Naive thymus-derived CD4-positive, alpha-beta T cell (primary cell): ENCODE measurements at regions not wholly inside any gene's neighbourhood (a gene's known extent, or its start where the extent isn't known, plus 50 kb on each side); places are given as distances from the start of the nearest gene placed in this dataset.

Experiments
- ATAC-seq: fragments of 150-1000 bp; cut with Tn5 transposase; 2 replicates; pipeline ENCODE4 v1.10.0; 2021; ENCODE audit warnings: mild to moderate bottlenecking, moderate library complexity
- CTCF ChIA-PET: fragments of 350-600 bp; sonication (Branson Sonifier 250); formaldehyde crosslinking; loops from one replicate; lab custom pipeline; 2021; ENCODE audit warnings: antibody characterized with exemption; lab: Charles Lee
- POLR2A ChIA-PET: fragments of 350-600 bp; sonication (Branson Sonifier 250); formaldehyde crosslinking; loops from one replicate; lab custom pipeline; 2021; ENCODE audit warnings: antibody characterized with exemption, inconsistent platforms; lab: Charles Lee
- DNase-seq, 9 donors: peaks; one replicate each; pipeline versions ENCODE4 v3.0.0 to v3.0.0-alpha.2; 2020 to 2022; ENCODE audit warnings: mixed read lengths in 1 of 9
- H3K27ac ChIP-seq: one replicate; pipeline ENCODE4 v1.7.0; 2013; ENCODE audit warnings: mild to moderate bottlenecking, low read depth, low read length, moderate library complexity
- H3K27me3 ChIP-seq, 2 donors: one replicate each; pipeline ENCODE4 v1.7.0; 2013; ENCODE audit warnings: low read length in 2 of 2, mild to moderate bottlenecking in 2 of 2, moderate library complexity in 2 of 2; ENCODE audit not compliant: control insufficient read depth in 2 of 2, insufficient read depth in 2 of 2
- H3K36me3 ChIP-seq, 3 experiments: 1 replicate in 2 of 3; 2 replicates in 1 of 3; pipeline ENCODE4 v1.7.0; 2013; ENCODE audit warnings: low read length in 3 of 3, mild to moderate bottlenecking in 3 of 3, moderate library complexity in 1 of 3; ENCODE audit not compliant: insufficient read depth in 3 of 3, control insufficient read depth in 2 of 3
- H3K4me1 ChIP-seq, 2 donors: one replicate each; pipeline ENCODE4 v1.7.0; 2013; ENCODE audit warnings: low read length in 2 of 2, mild to moderate bottlenecking in 2 of 2, moderate library complexity in 1 of 2; ENCODE audit not compliant: control insufficient read depth in 2 of 2, insufficient read depth in 2 of 2
- H3K4me3 ChIP-seq: 2 replicates; pipeline ENCODE4 v1.7.0; 2013; ENCODE audit warnings: mild to moderate bottlenecking, low read length
- H3K9me3 ChIP-seq, 3 experiments: 1 replicate in 2 of 3; 2 replicates in 1 of 3; pipeline ENCODE4 v1.7.0; 2013; ENCODE audit warnings: low read length in 3 of 3; ENCODE audit not compliant: control insufficient read depth in 2 of 3
- H3K27ac Mint-ChIP-seq, 9 donors: one replicate each; pipeline ENCODE4 v1.8.0; 2020 to 2022; ENCODE audit warnings: mixed read lengths in 9 of 9, mild to moderate bottlenecking in 8 of 9, moderate library complexity in 5 of 9, inconsistent platforms in 2 of 9
- H3K27me3 Mint-ChIP-seq, 5 donors: one replicate each; pipeline ENCODE4 v1.8.0; 2021 to 2022; ENCODE audit warnings: mixed read lengths in 5 of 5, mild to moderate bottlenecking in 1 of 5
- H3K36me3 Mint-ChIP-seq, 5 donors: one replicate each; pipeline ENCODE4 v1.8.0; 2020 to 2022; ENCODE audit warnings: mixed read lengths in 5 of 5, mild to moderate bottlenecking in 3 of 5, inconsistent platforms in 1 of 5
- H3K4me1 Mint-ChIP-seq, 7 donors: one replicate each; pipeline ENCODE4 v1.8.0; 2020 to 2022; ENCODE audit warnings: mixed read lengths in 7 of 7, mild to moderate bottlenecking in 3 of 7, inconsistent platforms in 1 of 7
- H3K4me3 Mint-ChIP-seq, 10 donors: one replicate each; pipeline ENCODE4 v1.8.0; 2020 to 2022; ENCODE audit warnings: mild to moderate bottlenecking in 10 of 10, mixed read lengths in 10 of 10, moderate library complexity in 6 of 10, inconsistent platforms in 2 of 10
- H3K9me3 Mint-ChIP-seq, 11 donors: one replicate each; pipeline ENCODE4 v1.8.0; 2020 to 2022; ENCODE audit warnings: mixed read lengths in 11 of 11, mild to moderate bottlenecking in 4 of 11, inconsistent platforms in 1 of 11, moderate library complexity in 1 of 11
- intact Hi-C, 2 donors: fragments of 100-400 bp; cut with micrococcal nuclease; formaldehyde crosslinking; loops; one replicate each; pipeline ENCODE4 v1.15.1; 2023

DNA sequence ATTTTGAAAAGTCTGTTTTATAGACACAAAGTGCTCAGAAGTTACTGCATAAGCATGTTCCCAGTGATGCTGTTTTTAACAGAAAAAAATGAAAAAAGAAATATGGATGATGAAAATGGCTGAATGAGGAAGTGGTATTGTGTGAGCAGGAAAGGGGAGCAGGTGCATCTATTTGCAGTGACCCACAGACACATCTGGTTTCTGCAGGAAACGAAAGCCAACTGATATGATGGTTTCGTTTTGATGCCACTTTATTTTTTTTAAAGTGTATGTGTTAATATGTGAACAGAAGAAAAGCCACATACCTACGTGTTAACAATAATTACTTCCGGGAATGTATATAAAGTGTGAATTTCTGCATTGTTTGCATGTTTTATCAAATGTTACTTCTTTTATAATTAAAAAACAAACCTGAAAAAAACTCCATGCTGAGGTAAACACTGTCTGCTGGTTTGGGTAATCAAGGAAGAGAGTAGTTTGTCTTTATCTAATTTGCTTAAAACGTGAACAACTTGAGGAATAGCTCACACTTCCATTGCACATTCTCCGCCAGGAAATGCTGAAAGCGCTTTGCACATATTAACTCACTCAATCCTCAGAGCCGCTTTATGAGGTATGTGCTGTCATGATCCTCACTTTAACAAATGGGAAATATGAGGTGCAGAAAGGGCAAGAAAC is 1335.9 kb downstream of the TBC1D22A start:
- ChIA-PET CTCF (no interaction called here), POLR2A (no interaction called here)
- peak overlapping the region; percentile 20 to 87 (median 72) for H3K4me3 Mint-ChIP-seq
- Histone ChIP-seq H3K36me3 (no peaks in the 10 kb centered on the region), H3K4me1 (peaks cover 10 to 33% of the 10 kb centered on the region in 2 donors), H3K9me3 (no peaks in the 10 kb centered on the region), H3K4me3 (peak overlapping the region; percentile 3), H3K27ac (no peak overlapping the region), H3K27me3 (no peaks in the 10 kb centered on the region)
- peaks cover 11 to 40% (median 28%) of the 10 kb centered on the region in 7 donors for H3K4me1 Mint-ChIP-seq
- peaks cover 0 to 26% (median 4%) of the 10 kb centered on the region in 5 donors for H3K27me3 Mint-ChIP-seq
- intact Hi-C loops = no loop called here
- H3K27ac Mint-ChIP-seq = peak overlapping the region in 8 of 9 donors; percentile 10 to 90 (median 42)
- peaks cover 0 to 4% (median 0%) of the 10 kb centered on the region in 11 donors for H3K9me3 Mint-ChIP-seq
- no peaks in the 10 kb centered on the region for H3K36me3 Mint-ChIP-seq
- peak in 5 of 9 donors; percentile 5 to 43 (median 31) for DNase-seq
- ATAC-seq = peak; percentile 84

DNA sequence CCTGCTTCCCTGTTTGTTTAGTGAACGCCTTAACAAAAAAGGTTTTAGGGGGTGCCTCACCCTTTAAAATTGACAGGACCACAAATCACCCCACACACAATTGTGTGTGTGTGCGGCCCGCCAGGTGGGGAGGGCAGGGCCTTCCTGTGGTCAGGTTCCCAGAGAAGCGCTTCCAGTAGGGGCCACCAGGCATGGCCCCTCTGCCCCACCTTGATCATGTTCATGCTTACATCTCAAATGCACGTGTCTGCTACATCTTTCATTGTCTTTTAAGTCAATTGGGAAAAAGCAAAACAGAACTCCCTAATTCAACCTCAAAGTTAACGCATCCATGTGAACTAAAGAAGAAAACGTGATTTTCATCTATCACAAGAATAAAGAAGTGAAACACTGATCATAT is 1335.3 kb downstream of the TBC1D22A start:
- Mint-ChIP-seq H3K36me3 (no peaks in the 10 kb centered on the region), H3K9me3 (peaks cover 0 to 4% (median 0%) of the 10 kb centered on the region in 11 donors), H3K27ac (peak overlapping the region in 8 of 9 donors; percentile 9 to 90 (median 39)), H3K4me1 (peaks cover 11 to 37% (median 28%) of the 10 kb centered on the region in 7 donors), H3K4me3 (peak overlapping the region in 9 of 10 donors; percentile 23 to 87 (median 75)), H3K27me3 (peaks cover 0 to 25% (median 4%) of the 10 kb centered on the region in 5 donors)
- intact Hi-C loops = no loop called here
- Histone ChIP-seq H3K9me3 (no peaks in the 10 kb centered on the region), H3K36me3 (no peaks in the 10 kb centered on the region), H3K27ac (no peak overlapping the region), H3K4me1 (peaks cover 10 to 33% of the 10 kb centered on the region in 2 donors), H3K4me3 (no peak overlapping the region), H3K27me3 (no peaks in the 10 kb centered on the region)
- no peak for DNase-seq
- POLR2A ChIA-PET = no interaction called here
- no peak for ATAC-seq
- CTCF ChIA-PET = no interaction called here

DNA sequence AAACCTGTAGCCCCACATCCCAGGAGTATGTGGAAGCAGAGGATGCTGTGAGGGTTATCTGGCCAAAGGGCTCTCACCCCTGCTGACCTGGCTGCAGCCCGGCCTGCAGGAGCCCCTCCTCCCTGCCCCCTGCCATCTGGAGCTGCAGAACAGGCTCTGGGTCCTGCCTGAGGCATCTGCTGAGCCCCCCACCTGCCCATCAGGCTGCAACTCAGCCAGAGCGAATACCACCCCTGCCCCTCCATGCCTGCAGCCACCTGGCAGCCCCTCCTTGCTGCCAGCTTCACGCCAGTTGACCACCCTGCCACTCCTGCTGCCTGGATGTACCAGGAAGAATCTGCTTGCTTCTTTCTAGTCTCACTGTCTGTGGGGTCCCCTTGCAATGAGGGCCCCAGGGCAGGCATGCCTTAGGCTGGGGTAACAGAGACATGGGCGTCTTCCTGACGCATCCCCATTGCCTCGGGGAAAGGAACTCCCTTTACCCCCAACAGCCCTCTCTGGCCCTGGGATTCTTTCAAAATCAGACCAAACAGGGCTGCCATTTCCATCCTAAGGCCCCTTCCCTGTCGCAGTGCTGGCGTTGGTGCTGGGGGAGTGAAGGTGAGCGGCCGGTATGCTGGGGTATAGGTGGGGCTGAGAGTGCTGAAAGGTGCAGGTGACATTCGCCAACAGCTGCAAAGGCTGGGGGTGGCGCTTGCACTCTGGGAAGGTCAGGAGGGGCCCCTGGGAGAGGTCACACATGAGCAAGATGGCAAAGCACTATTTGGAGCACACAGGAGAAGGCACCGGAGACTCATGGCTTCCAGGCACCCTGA is 1334.6 kb downstream of the TBC1D22A start:
- peaks cover 11 to 37% (median 28%) of the 10 kb centered on the region in 7 donors for H3K4me1 Mint-ChIP-seq
- peaks cover 10 to 33% of the 10 kb centered on the region in 2 donors for H3K4me1 ChIP-seq

DNA sequence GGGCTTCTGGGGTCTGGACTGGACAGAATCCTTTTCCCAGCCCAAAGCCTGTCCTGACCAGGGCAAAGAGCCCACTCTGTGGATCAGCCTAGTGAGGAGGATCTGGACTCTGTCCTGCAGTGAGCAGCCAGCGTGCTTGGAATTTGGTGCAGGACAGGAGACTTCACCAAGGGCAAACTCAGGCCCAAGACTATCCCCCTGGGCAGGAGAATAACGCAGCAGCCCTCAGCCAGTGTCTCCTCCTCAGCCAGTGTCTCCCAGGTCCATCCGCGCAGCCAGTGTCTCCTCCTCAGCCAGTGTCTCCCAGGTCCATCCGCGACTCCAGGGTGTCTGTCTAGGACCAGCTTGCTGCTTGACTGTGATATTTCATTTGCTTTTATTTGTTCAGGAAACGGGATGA is 1334.0 kb downstream of the TBC1D22A start:
- Mint-ChIP-seq H3K27me3 (peaks cover 4 to 32% (median 11%) of the 10 kb centered on the region in 5 donors), H3K27ac (peak overlapping the region in 2 of 9 donors; percentile 31 to 55), H3K36me3 (no peaks in the 10 kb centered on the region), H3K9me3 (peaks cover 0 to 2% (median 0%) of the 10 kb centered on the region in 11 donors), H3K4me1 (peaks cover 11 to 36% (median 28%) of the 10 kb centered on the region in 7 donors), H3K4me3 (no peak overlapping the region)
- intact Hi-C loops = no loop called here
- no peak overlapping the region for H3K4me3 ChIP-seq
- H3K4me1 ChIP-seq = peaks cover 10 to 33% of the 10 kb centered on the region in 2 donors
- ATAC-seq (no peak), DNase-seq (no peak)
- POLR2A ChIA-PET = no interaction called here
- H3K9me3 ChIP-seq = no peaks in the 10 kb centered on the region
- no peaks in the 10 kb centered on the region for H3K27me3 ChIP-seq
- no peak overlapping the region for H3K27ac ChIP-seq
- CTCF ChIA-PET = no interaction called here
- no peaks in the 10 kb centered on the region for H3K36me3 ChIP-seq

More for the DNA sequence above, 1334.6 kb downstream of the TBC1D22A start:
- Histone ChIP-seq H3K9me3 (no peaks in the 10 kb centered on the region), H3K27me3 (no peaks in the 10 kb centered on the region), H3K27ac (no peak overlapping the region), H3K36me3 (no peaks in the 10 kb centered on the region), H3K4me3 (no peak overlapping the region)
- intact Hi-C loops = no loop called here
- CTCF ChIA-PET = no interaction called here
- H3K27ac Mint-ChIP-seq = peak overlapping the region in 4 of 9 donors; percentile 9 to 79 (median 37)
- no peak for ATAC-seq
- no peak for DNase-seq
- peaks cover 0 to 28% (median 4%) of the 10 kb centered on the region in 5 donors for H3K27me3 Mint-ChIP-seq
- no peaks in the 10 kb centered on the region for H3K36me3 Mint-ChIP-seq
- H3K9me3 Mint-ChIP-seq = peaks cover 0 to 2% (median 0%) of the 10 kb centered on the region in 11 donors
- H3K4me3 Mint-ChIP-seq = peak overlapping the region in 1 of 10 donors; percentile 53
- POLR2A ChIA-PET = no interaction called here

DNA sequence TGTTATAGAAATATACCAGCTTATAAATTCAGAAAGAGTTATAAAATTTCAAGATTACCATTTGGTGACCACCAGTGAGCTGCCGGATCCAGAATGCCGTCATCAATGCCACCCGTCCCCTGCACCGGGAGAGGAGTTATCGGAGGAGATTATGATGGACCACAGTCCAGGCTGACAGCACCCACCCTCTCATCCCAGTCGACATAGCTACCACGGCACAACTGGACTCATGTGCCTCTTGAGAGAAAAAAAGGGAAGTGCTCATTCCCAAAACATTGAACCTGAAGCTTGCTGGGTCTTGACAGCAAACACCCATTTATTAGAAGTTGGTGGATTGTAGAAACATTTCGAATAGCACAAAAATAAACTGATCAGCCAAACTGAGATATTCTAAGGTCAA is 1331.5 kb downstream of the TBC1D22A start:
- ATAC-seq (no peak), DNase-seq (no peak)
- no peak overlapping the region for H3K27ac ChIP-seq
- intact Hi-C loops = no loop called here
- Mint-ChIP-seq H3K27ac (no peak overlapping the region), H3K4me3 (no peak overlapping the region), H3K36me3 (no peaks in the 10 kb centered on the region), H3K4me1 (peaks cover 0 to 23% (median 19%) of the 10 kb centered on the region in 7 donors), H3K27me3 (peaks cover 4 to 46% (median 18%) of the 10 kb centered on the region in 5 donors), H3K9me3 (peaks cover 0 to 2% (median 0%) of the 10 kb centered on the region in 11 donors)
- H3K4me3 ChIP-seq = no peak overlapping the region
- H3K4me1 ChIP-seq = peaks cover 10 to 20% of the 10 kb centered on the region in 2 donors
- no peaks in the 10 kb centered on the region for H3K9me3 ChIP-seq
- no peaks in the 10 kb centered on the region for H3K27me3 ChIP-seq
- no peaks in the 10 kb centered on the region for H3K36me3 ChIP-seq
- POLR2A ChIA-PET = no interaction called here
- CTCF ChIA-PET = no interaction called here

DNA sequence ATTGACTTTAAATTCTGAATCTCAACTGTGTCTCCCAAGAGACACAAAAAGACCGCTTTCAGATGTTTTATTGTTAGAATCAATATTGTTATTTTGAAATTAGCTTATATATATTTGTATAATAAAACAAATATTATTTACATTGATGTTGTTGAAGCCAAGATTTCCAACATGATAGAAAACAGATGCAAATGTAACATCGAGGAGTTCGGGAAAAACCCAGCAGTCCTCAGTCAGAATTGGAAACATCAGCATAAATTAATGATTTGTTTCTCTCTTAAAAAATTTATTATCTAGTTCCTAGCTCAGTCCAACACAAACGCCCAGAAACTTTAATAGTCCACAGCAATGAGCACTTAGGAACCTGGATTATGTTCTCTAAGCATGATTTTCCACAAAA is 1330.4 kb downstream of the TBC1D22A start:
- Histone ChIP-seq H3K9me3 (no peaks in the 10 kb centered on the region), H3K36me3 (no peaks in the 10 kb centered on the region), H3K4me1 (peaks cover 7 to 11% of the 10 kb centered on the region in 2 donors), H3K27ac (no peak overlapping the region), H3K4me3 (no peak overlapping the region), H3K27me3 (no peaks in the 10 kb centered on the region)
- Mint-ChIP-seq H3K36me3 (no peaks in the 10 kb centered on the region), H3K27ac (no peak overlapping the region), H3K4me3 (no peak overlapping the region), H3K27me3 (peaks cover 4 to 46% (median 18%) of the 10 kb centered on the region in 5 donors), H3K9me3 (peaks cover 0 to 2% (median 0%) of the 10 kb centered on the region in 11 donors), H3K4me1 (peaks cover 0 to 12% (median 8%) of the 10 kb centered on the region in 7 donors)
- CTCF ChIA-PET = no interaction called here
- intact Hi-C loops = no loop called here
- no peak for DNase-seq
- POLR2A ChIA-PET = no interaction called here
- no peak for ATAC-seq
